Hepatocyte (in vitro differentiated cells): ENCODE measurements at regions not wholly inside any gene's neighbourhood (a gene's known extent, or its start where the extent isn't known, plus 50 kb on each side); places are given as distances from the start of the nearest gene placed in this dataset.

ENCODE experiments used
- CTCF ChIP-seq: fragments of 200-600 bp; sonication (generic); IDR thresholded peaks from 2 replicates; pipeline ENCODE4 v1.5.1; 2016; ENCODE audit warnings: antibody characterized with exemption, mild to moderate bottlenecking; ENCODE audit not compliant: poor library complexity
- EZH2phosphoT487 ChIP-seq: fragments of 200-600 bp; sonication (generic); IDR thresholded peaks from one replicate; pipeline ENCODE4 v1.6.1; 2018; ENCODE audit warnings: antibody characterized with exemption, mild to moderate bottlenecking, low read depth, moderate library complexity; ENCODE audit not compliant: unreplicated experiment, severe bottlenecking

- TF ChIP-seq EZH2phosphoT487 (no peak), CTCF (no peak)
Observed at GRCh38 chr18:43531438-43531837, 254.1 kb upstream of the SYT4 start.
